Endothelial cell (in vitro differentiated cells): ENCODE measurements at regions not wholly inside any gene's neighbourhood (a gene's known extent, or its start where the extent isn't known, plus 50 kb on each side); places are given as distances from the start of the nearest gene placed in this dataset.
A peak's percentile ranks its signal among the peaks of the same experiment; 100 is the strongest.
"Not testable (repeated sequence)": the region's sequence is repeated elsewhere in the genome, so short reads cannot be mapped to it uniquely, and the experiment has no call there.

Experiments
- DNase-seq: peaks from one replicate; pipeline ENCODE4 v3.0.0; 2021; ENCODE audit warnings: low spot score
- H3K27ac Mint-ChIP-seq: one replicate; pipeline ENCODE4 v1.8.0; 2021; ENCODE audit warnings: mixed read lengths, inconsistent platforms; ENCODE audit not compliant: unreplicated experiment
- H3K27me3 Mint-ChIP-seq: one replicate; pipeline ENCODE4 v1.8.0; 2021; ENCODE audit warnings: mild to moderate bottlenecking, moderate library complexity, mixed read lengths, inconsistent platforms; ENCODE audit not compliant: unreplicated experiment
- H3K36me3 Mint-ChIP-seq: one replicate; pipeline ENCODE4 v1.8.0; 2021; ENCODE audit warnings: mild to moderate bottlenecking, low read depth, mixed read lengths, inconsistent platforms; ENCODE audit not compliant: unreplicated experiment
- H3K4me1 Mint-ChIP-seq: one replicate; pipeline ENCODE4 v1.8.0; 2021; ENCODE audit warnings: mild to moderate bottlenecking, mixed read lengths, inconsistent platforms; ENCODE audit not compliant: unreplicated experiment
- H3K4me3 Mint-ChIP-seq: one replicate; pipeline ENCODE4 v1.8.0; 2021; ENCODE audit warnings: mild to moderate bottlenecking, mixed read lengths, inconsistent platforms; ENCODE audit not compliant: unreplicated experiment
- H3K9me3 Mint-ChIP-seq: one replicate; pipeline ENCODE4 v1.8.0; 2021; ENCODE audit warnings: mixed read lengths, inconsistent platforms; ENCODE audit not compliant: unreplicated experiment
- CTCF ChIP-seq: fragments of 200-600 bp; sonication (generic); IDR thresholded peaks from one replicate; pipeline ENCODE4 v1.5.0; 2021; ENCODE audit warnings: antibody characterized with exemption; ENCODE audit not compliant: unreplicated experiment

- peaks cover 19% of the 10 kb centered on the region for H3K36me3 Mint-ChIP-seq
- H3K4me3 Mint-ChIP-seq = no peak overlapping the region
- peaks cover 23% of the 10 kb centered on the region for H3K9me3 Mint-ChIP-seq
- no peak overlapping the region for H3K27ac Mint-ChIP-seq
- TF ChIP-seq CTCF = no peak
- peak; percentile 1 for DNase-seq
- H3K4me1 Mint-ChIP-seq = no peaks in the 10 kb centered on the region
- H3K27me3 Mint-ChIP-seq = peaks cover 22% of the 10 kb centered on the region
These were observed 217.3 kb downstream of the SNRPN start for GRCh38 chr15:25171856-25172687.

GRCh38 chr15:25172691-25173090 is 217.9 kb downstream of the SNRPN start:
- TF ChIP-seq CTCF = no peak
- Mint-ChIP-seq H3K4me3 (no peak overlapping the region), H3K27me3 (peaks cover 24% of the 10 kb centered on the region), H3K27ac (no peak overlapping the region), H3K36me3 (peaks cover 19% of the 10 kb centered on the region), H3K4me1 (no peaks in the 10 kb centered on the region), H3K9me3 (peaks cover 23% of the 10 kb centered on the region)
- DNase-seq = no peak

GRCh38 chr15:25173241-25174028 is 218.6 kb downstream of the SNRPN start:
- peak overlapping the region; percentile 67 for H3K4me3 Mint-ChIP-seq
- no peak for DNase-seq
- peaks cover 25% of the 10 kb centered on the region for H3K27me3 Mint-ChIP-seq
- H3K4me1 Mint-ChIP-seq = no peaks in the 10 kb centered on the region
- H3K36me3 Mint-ChIP-seq = peaks cover 19% of the 10 kb centered on the region
- TF ChIP-seq CTCF = no peak
- H3K27ac Mint-ChIP-seq = no peak overlapping the region
- peaks cover 23% of the 10 kb centered on the region for H3K9me3 Mint-ChIP-seq

- H3K27me3 Mint-ChIP-seq = peaks cover 25% of the 10 kb centered on the region
- peak overlapping the region; percentile 19 for H3K27ac Mint-ChIP-seq
- H3K36me3 Mint-ChIP-seq = peaks cover 19% of the 10 kb centered on the region
- peak overlapping the region; percentile 70 for H3K4me3 Mint-ChIP-seq
- peaks cover 24% of the 10 kb centered on the region for H3K9me3 Mint-ChIP-seq
- H3K4me1 Mint-ChIP-seq = not testable (repeated sequence)
- peak; percentile 6 for DNase-seq
These were observed 219.4 kb downstream of the SNRPN start for GRCh38 chr15:25174149-25174548.

GRCh38 chr15:25175033-25175788 is 220.4 kb downstream of the SNRPN start:
- no peak overlapping the region for H3K4me3 Mint-ChIP-seq
- H3K27ac Mint-ChIP-seq = no peak overlapping the region
- H3K36me3 Mint-ChIP-seq = peaks cover 19% of the 10 kb centered on the region
- no peak for TF ChIP-seq CTCF
- H3K27me3 Mint-ChIP-seq = peaks cover 26% of the 10 kb centered on the region
- no peaks in the 10 kb centered on the region for H3K4me1 Mint-ChIP-seq
- peaks cover 22% of the 10 kb centered on the region for H3K9me3 Mint-ChIP-seq
- no peak for DNase-seq
